Suprapubic skin (tissue), 4 donors: ENCODE measurements at regions not wholly inside any gene's neighbourhood (a gene's known extent, or its start where the extent isn't known, plus 50 kb on each side); places are given as distances from the start of the nearest gene placed in this dataset.

ENCODE experiments used
- CTCF ChIP-seq, 2 donors: fragments of 200-600 bp in 1 of 2; fragments of 450-650 bp in 1 of 2; sonication (generic) in 1 of 2; IDR thresholded peaks; one replicate each; pipeline ENCODE4 v1.5.1; 2016 to 2019; ENCODE audit warnings: antibody characterized with exemption in 2 of 2, mild to moderate bottlenecking in 1 of 2, moderate library complexity in 1 of 2
- EP300 ChIP-seq: sonication (generic); formaldehyde crosslinking; IDR thresholded peaks from one replicate; pipeline ENCODE4 v1.6.1; 2017; ENCODE audit warnings: antibody characterized with exemption
- POLR2A ChIP-seq, 2 donors: fragments of 450-650 bp; IDR thresholded peaks; one replicate each; pipeline ENCODE4 v1.6.1; 2017; ENCODE audit warnings: antibody characterized with exemption in 2 of 2, mild to moderate bottlenecking in 2 of 2, moderate library complexity in 2 of 2
- POLR2AphosphoS5 ChIP-seq, 3 donors: sonication (generic); formaldehyde crosslinking; IDR thresholded peaks; one replicate each; pipeline ENCODE4 v1.6.1; 2017; ENCODE audit warnings: antibody characterized with exemption in 3 of 3

GRCh38 chr11:106344394-106344793 is 266.9 kb downstream of the AASDHPPT start:
- TF ChIP-seq CTCF (IDR thresholded peaks at IDR 0.05) (no peak), POLR2AphosphoS5 (IDR thresholded peaks at IDR 0.05) (no peak), EP300 (no peak), POLR2A (IDR thresholded peaks at IDR 0.05) (no peak)
